ENCODE measurements at regions not wholly inside any gene's neighbourhood (a gene's known extent, or its start where the extent isn't known, plus 50 kb on each side); places are given as distances from the start of the nearest gene placed in this dataset.
"Not testable (repeated sequence)": the region's sequence is repeated elsewhere in the genome, so short reads cannot be mapped to it uniquely, and the experiment has no call there.

DNA sequence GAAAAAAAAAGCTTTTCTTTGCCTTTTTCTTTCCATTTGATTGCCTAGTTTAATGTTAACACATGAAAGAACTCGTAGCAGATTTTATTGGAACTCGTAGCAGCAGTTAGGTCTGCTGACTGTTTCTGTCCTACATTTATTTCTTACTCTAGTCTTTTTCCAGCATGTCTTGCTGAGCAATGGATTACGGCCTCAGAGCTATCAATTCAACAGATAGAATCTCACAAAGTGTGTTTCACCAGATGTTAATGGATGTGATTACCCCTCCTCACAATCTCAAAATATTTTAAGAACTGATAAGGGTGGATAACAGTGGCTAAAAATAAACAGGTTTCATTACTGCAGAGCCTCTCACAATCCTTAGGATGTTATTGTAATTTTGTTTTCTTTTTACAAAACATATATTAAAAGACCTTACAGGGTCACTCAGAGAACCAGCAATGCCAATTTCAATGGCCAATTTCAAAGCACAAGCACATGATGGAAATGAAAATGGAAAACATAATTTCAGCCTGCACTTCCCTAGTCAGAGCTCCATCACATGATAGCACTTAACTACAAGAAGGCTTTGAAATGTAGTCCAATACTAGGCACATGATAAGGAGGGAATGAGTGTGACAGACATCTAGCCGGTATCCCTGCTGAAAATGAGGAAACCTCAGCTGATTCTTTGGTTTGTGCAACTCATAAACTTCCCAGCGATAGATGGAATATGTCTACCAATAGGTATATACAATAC lies 838.1 kb upstream of the SEMA6D start:
- no peak for DNase-seq

DNA sequence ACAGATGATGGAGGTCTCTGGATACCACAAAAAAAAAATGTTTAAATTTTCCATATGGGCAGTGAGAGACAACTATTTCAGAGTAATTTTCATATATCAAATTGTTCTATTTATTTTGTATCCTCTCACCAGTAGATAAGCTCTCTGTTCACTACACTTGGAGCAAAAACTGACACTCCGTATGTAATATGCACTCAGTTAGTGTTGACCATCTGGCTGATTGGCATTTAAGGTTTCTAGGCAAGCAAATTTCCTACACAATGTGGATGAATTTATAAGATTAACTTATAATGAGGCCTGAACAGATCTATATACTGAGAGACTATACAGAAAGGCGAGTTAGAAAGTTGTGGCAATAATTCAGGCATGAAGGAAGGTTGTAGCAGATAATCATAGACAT lies 836.5 kb upstream of the SEMA6D start:
- no peak for DNase-seq

DNA sequence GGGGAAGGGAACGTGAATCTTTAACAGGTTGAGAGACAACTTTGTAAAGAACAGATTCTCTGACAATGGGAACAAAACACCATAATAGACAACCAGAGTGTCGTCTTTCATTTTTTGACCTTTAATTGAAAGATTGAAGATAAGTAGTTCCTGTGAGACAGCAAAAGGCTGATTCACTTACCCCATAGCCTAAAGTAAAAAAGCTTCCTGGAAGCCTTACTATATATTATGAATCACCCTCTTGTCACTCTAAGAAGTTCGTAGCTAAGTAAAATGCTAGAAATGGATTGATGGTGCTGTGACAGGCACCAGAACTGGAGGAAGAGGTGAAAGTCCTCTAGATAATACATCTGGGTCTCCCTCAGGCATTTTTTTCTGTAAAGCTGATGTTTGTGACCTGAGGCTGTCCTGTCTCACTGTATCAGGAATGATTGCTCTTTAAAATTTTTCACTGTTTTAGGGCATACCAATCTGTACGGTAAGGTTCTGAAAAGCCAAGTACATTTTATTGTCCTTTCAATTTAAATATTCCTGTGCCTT lies 824.6 kb upstream of the SEMA6D start:
- DNase-seq, result peak; percentile 46

DNA sequence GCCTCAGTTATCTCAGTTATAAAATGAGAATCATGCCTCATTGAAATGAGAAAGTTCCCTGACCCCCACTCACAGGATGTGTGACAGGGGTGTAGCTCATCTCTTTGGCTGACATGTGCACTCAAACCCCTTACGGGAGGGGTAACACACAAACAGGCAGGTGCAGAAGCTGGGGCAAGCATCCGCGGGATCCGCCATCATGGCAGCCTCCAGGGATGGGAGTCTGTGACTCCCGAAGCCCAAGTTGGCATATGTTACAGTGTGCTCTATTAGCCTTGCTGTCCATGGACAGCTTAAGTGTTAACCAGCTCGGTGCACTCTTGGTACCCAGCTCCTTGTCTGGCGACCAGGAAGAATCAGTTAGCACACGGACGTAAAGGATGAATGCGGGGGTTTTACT lies 822.7 kb upstream of the SEMA6D start:
- DNase-seq, result no peak

DNA sequence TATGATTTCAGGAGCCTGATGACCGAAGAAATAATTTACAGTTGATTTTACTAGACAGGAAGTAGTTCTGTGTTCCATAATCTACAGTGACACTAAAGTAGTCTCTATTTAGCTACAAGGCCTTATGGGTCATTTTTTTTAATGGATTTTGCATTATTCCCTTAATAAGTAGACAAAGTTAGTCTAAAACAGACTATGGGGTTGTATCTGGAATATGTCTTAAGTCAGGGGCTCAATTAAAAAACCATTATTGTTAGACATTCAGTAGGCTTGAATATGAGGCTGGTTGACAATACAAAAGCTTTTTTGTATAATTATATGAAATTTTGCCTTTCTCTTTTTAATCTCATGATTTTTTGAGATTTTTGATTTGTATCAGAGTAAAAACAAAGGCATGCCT lies 820.0 kb upstream of the SEMA6D start:
- no peak for DNase-seq

DNA sequence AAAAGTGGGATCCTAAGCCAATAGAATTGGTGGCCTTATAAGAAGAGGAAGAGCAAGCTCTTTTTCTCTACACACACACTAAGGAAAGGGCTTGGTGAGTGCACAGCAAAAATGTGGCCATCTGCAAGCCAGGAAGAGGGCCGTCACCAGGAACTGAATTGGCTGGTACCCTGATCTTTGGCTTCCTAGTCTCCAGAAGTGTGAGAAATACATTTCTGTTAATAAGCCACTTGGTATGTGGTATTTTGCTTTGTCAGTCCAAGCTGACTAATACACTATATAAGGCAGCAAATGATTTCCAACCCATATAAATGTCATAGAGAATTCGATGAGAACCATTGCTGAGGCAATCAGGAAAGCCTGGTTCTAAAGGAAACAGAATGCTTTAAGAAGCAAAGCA lies 816.3 kb upstream of the SEMA6D start:
- DNase-seq, result peak; percentile 23

DNA sequence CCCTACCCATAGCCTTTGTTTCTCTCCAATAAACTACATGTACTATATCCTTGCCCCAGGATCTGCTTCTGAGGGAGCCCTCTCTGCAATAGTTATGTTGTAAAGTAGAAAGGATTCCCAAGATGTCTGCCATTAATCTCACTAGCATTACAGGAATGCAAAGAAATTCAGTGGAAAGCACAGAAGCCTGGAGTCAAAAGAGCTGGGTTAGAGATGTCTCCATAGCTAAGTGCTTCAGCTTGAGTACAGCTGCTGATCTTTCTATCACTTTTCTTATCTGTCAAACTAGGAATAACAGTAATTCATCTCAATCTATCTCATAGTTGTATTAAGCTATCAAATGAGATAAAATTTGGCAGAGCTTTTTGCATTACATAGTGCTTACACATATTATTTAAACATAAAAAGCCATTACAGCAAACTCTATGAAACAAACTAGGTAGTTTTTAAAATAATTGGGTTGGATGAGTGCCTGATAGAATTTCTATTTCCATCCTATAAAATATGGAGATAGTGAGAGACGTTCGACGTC lies 799.5 kb upstream of the SEMA6D start:
- DNase-seq, result no peak

DNA sequence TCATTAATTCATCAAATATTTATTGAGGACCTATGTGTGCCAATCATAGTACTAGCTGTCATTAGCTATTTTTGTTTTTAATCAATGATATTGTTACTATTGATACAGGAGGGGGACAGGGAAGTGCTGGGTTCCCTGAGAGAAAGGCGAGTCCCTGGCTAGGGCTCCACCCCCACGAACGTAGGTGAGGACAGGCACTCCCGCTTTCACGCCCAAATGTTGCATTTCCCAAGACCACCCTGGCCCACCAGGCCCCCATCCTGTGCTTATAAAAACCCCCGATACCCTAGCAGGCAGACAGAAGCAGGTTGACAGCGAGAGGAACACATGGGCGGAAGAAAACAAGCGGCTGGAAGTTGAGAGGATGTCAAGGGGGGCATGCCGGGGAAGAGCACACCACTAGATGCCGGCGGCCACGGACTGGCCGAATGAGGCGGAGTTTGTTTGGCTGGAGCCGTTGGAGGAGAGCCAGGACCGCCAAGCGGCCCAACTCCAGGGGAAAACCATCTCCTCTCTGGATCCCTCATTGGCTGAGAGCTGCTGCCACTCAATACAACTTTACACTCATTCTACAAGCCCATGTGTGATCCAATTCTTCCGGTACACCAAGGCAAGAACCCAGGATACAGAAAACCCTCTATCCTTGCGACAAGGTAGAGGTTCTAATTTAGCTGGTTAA lies 798.7 kb upstream of the SEMA6D start:
- no peak for DNase-seq

DNA sequence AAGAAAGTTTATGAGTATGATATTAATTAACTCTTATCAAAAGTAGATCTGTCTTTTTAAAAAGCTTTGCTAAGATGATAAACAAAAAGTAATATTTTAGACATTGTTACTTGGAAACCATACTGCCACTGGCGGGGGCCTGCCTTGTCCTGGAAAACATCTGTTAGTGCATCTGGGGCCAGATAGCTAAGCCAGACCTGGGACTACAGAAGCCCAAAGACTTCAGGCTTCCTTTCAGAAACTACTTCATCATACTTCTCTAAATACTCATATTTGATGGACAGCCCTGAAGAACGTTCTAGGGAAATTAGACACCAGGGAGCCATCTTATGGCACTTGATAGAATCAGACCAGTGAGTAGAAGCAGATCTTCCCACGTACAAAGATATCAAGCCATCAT lies 795.4 kb upstream of the SEMA6D start:
- no peak for DNase-seq

DNA sequence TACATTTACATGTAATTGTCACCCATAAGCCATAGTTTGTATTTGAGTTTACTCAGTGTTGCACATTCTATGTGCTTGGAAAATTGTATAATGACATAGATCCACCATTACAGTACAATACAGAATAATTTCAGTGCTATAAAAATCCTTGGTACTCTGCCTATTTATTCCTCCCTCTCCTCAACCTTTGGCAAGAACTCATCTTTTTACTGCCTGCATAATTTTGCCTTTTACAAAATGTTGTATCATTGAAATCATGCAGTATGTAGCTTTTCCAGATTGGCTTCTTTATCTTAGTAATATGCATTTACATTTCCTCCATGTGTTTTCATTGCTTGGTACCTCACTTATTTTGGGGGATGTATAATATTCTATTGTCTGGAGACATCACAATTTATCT lies 786.9 kb upstream of the SEMA6D start:
- DNase-seq, result no peak

DNA sequence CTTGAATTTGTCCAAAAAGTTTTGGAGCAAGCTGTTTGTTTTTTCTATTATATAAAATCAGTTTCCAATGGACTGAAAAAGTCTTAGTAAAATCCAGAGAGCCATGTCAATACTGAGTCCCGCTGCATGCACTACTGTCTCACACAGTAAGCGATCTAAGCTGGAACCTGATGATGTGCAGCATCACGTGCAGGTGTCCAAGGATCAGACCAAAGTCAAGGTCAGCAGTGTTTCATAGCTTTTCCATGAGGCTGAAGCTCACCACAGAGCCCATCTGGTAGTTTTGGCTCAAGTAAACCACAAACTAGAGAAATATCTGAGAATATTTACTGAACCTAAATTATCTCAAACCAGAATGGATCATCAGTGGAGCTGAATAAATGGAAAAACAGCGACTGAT lies 784.0 kb upstream of the SEMA6D start:
- no peak for DNase-seq

DNA sequence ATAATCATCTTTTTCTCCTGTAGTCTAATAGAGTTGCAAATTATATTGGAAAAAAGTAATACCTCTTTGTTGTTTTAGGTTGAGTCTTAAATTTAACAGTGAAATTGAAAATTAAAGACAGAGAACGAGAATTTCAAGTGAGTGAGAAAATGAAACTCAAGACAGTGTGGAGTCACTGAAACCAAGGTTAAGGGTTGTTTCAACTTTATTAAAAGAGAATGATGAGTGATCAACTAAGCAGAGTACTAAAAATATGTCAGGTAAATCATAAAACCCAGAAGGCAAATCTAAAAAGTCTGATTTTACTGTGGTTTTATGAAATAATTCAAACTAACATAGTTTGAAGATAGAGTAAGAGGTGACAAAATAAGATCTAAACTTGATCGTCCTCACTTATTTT lies 782.5 kb upstream of the SEMA6D start:
- no peak for DNase-seq

DNA sequence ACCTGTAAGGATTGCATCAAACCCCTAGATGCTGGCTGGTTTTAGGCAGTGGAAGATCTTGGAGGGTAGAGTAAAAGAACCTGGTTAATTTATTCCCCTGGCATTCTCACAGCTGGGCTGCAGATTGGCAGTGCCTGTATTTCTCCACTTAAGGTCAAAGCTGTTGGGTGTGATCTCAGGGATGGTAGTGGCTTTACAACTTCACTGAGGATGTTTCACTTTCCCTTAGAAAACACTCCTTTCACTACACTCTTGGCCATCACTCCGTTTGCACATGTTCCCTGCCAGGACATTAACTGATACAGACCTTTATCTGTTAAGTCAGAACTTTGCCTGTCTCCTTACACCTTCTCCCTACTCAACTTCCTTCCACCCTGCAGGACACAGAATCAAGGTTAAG lies 779.1 kb upstream of the SEMA6D start:
- DNase-seq, result no peak

DNA sequence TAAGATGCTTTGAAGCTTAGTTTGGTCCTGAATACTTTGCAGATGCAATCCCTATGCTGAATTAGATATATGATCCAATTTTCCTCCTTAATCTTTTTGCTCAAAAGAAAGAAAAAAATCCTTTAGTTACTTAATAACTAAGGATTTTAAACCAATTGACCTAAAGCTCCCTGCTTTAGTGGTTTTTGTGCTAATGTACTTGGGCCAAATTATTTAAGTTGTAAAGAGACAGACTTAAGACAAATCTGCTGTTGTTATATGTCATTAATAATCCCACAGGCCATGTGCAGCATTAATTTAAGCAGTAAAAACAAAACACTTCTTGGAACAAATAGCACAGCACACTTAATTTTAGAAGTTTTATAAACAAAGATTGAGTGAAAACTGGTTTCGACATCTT lies 776.1 kb upstream of the SEMA6D start:
- DNase-seq, result no peak

DNA sequence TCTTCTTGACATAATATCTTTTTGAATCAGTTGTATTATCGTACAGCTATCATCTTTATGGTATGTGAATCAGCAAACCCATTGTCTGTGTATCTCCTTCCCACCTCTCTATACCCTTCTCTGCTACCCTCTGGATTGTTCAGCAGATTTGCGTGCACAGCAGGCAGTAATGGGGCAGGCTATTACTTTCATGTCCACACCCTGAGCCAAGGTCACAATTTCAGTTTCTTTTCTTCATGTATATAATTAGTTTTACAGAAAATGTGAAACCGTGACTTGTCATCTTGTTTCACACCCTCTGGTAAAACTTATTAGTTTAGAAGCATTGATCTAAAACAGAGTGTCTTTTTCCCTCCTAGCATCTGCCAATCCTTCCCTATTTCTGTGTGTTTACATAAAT lies 770.4 kb upstream of the SEMA6D start:
- no peak for DNase-seq

DNA sequence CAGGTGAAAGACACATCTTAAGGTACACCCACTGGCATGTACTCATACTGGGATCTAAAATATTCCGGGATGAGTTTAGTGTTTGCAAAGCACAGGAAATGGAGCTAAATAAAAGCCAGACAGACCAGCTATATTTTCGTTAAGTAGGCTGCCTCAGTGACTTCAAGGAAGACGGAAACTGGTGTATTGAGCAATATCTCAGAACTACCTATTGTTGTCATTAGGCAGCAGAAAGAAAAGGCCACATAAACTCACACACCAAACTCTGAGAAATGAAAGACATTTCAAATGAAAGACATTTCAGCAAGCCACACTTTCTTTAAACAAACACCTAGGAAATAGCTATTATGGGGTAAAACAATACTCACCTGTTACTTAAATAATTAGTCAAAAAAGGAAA lies 761.7 kb upstream of the SEMA6D start:
- DNase-seq, result no peak

DNA sequence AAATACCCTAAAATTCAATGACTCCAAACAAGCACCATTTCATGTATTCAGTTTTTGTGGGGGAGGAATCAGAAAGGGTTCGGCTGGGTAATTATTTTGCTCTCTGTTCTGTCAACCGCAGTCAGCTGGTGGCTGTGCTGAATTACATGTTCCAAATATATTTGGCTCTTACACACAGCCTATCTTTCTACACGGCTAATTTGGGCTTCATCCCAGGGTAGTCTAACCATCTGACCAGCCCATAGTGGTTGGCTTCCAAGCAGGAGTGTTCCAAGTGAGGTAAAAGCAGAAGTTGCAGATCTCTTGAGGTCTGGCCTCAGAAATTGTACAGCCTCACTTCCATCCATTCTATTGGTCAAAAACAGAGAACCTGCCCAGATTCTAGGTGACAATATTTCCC lies 760.8 kb upstream of the SEMA6D start:
- no peak for DNase-seq

DNA sequence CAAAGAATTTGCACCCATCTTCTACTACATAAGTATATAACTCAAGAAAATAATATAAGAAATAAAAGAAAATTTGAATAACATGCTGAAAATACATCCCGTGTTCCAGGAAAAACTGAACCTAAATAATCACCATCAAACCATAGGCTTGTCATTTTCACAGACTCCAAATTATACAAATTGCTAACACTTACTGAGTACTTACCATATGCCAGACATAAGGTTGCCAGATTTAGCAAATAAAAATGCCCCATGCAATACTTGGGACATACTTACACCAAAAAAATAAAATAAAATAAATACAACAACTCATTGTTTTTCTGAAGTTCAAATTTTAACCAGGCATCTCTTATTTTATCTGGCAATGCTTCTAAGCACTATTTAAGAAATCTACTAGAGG lies 760.4 kb upstream of the SEMA6D start:
- no peak for DNase-seq

DNA sequence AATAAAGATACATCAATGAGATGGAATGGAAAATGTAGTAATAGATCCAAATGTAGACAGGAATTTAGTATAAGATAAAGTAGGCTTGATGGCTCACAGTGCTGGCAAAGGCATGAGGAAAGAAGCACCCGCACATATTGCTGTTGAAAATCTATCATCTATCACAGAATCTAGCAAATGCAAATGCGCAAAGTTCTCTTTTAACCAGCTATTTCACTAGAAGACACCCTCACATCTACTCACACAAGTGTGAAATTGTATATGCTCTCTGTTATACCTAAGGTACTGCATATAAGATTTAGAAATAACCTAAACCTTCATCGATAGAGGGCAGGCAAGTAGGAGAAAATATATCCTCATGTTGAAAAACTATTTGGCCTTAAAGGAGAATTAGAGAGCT lies 756.7 kb upstream of the SEMA6D start:
- no peak for DNase-seq

DNA sequence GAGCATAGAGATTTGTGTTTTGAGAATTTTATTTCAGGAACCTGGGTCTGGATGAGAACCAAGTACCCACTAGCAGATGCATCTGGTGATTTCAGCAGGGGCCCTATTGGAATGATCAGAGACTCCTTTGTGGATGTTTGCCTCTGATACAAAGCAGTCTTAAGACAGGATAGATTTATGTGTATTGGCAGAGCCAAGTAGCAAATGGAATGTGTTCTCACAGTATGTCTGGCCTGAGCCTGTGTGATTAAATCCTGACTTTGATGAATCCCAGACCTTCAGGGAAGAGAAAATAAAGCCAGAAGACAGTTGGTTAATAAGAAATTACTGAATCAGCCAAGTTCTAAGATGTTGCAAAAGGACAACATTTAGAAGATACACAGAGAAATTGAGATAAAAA lies 755.5 kb upstream of the SEMA6D start:
- no peak for DNase-seq

DNA sequence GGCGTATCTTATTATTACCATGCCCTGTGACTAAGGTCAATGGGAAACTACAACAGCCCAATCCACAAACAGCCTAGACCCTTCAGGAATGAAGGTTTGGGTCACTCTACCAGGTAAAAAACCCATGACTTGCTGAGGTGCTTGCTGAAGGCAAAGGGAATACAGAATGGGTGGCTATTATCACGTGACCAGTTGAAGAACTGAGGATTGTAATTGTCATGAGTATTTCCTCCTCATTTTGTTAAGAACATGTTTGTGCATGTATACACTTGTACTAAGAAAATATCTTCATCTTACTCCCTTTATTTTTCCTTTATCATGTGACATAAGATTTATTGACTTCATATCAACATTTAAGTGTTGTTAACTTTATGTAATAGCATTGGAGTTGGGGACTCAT lies 729.2 kb upstream of the SEMA6D start:
- not testable (repeated sequence) for DNase-seq

DNA sequence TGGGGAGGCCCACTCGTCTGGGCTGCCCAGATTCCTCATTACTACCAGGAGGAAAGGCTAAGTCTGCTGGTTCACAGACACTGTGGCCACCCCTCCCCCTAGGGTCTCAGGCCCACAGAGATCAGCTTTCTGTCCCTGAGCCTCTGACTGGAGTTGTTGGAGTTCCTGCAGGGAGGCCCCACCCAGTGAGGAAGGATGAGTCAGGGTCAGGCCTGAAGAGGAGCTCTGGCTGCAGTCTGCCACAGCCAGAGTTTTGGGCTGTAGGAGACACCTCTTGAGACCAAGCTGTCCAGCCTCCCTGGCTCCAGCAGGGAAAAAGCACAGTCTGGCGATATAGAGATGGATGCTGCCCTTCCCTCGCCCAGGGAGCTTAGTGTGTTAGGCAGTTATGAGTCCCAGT lies 720.9 kb upstream of the SEMA6D start:
- no peak for DNase-seq

DNA sequence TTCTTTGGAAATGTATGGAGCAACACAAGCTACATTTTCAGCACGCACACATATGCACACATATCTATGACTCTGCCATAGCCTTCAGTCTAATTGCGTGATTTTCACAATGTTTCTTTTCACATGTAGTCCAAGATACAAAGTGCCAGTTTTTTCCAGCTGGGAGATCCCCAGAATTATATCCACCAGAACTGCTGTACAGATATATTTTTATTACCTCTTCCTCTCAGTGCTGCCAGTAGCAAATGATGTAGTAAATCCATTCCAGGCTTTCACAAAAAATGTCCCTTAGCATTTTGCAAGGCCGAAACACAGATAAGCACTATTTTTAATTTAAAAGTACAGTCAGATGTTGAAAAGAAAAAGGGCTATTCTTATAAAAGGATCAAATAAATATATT lies 719.8 kb upstream of the SEMA6D start:
- DNase-seq, result no peak

DNA sequence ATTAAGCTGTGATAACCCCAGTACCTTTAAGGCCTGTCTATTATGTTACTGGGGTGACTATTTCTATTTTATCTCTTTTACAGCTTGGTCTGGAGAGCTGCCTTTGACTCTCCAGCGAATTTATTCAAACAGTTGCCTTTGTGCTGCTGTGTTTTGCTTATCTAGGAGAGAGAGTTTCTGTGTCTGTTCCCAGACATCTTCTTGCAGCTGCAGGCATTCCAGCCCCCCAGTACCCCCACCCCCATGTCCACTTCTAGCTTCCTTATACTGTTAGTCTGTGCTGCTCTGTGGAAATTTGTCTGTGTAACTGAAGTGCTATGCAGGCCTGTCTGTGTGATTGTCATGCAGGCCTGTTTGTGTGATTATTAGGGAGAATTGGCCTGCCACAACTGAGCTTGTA lies 713.7 kb upstream of the SEMA6D start:
- no peak for DNase-seq

DNA sequence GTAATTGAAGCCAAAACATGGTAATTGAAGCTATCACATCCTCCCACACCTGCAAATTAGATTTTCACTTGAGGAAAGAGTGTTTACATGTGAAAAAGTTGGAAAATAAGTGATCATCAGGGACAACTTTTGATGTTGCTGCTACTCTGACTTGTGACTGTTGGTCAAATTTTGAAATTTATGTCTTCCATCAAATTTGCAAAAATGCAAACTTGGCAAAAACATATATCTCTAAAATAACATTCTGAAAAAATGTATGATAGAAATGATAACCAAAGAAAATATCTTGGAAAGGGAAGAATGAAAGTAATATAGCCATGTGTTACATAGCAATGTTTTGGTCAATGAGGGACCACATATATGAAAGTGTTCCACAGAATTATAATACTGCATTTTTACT lies 703.9 kb upstream of the SEMA6D start:
- DNase-seq, result no peak
